Cardiac fibroblast (primary cell): ENCODE measurements at regions not wholly inside any gene's neighbourhood (a gene's known extent, or its start where the extent isn't known, plus 50 kb on each side); places are given as distances from the start of the nearest gene placed in this dataset.
A peak's percentile ranks its signal among the peaks of the same experiment; 100 is the strongest.

Experiments used
- DNase-seq, 2 donors: peaks; one replicate each; pipeline versions ENCODE4 v3.0.0 to v3.0.0-alpha.2; 2010; ENCODE audit warnings: low read depth in 2 of 2
- H3K4me3 ChIP-seq, 2 donors: replicated peaks in 1 of 2; 1 replicate in 1 of 2; 2 replicates in 1 of 2; pipeline ENCODE4 v1.5.1; 2011; ENCODE audit warnings: low read depth in 2 of 2, low read length in 2 of 2, mild to moderate bottlenecking in 2 of 2, moderate library complexity in 1 of 2
- CTCF ChIP-seq: IDR thresholded peaks from one replicate; pipeline ENCODE4 v1.5.1; 2011; ENCODE audit warnings: low read depth, mild to moderate bottlenecking, low read length, inconsistent platforms

- no peak for DNase-seq
- no peak overlapping the region for H3K4me3 ChIP-seq
Observed at GRCh38 chr22:48963405-48963804, 864.3 kb downstream of the BRD1 start.

DNA sequence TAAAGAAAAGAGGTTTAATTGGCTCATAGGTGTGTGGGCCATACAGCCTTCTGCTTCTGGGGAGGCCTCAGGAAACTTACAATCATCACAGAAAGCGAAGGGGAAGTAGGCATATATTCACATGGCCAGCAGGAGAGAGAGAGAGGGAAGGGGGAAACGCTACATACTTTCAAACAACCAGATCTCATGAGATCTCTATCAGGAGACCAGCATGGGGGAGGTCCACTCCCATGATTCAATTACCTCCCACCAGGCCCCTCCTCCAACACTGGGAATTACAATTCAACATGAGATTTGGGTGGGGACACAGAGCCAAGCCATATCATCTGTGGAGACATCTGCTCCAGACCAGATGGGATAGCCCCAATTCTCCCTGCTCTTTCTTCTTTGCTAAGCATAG, 866.0 kb downstream of the BRD1 start:
- no peak for DNase-seq
- no peak overlapping the region for H3K4me3 ChIP-seq
- no peak for TF ChIP-seq CTCF

More at GRCh38 chr22:48963405-48963804, 864.3 kb downstream of the BRD1 start:
- no peak for TF ChIP-seq CTCF

DNA sequence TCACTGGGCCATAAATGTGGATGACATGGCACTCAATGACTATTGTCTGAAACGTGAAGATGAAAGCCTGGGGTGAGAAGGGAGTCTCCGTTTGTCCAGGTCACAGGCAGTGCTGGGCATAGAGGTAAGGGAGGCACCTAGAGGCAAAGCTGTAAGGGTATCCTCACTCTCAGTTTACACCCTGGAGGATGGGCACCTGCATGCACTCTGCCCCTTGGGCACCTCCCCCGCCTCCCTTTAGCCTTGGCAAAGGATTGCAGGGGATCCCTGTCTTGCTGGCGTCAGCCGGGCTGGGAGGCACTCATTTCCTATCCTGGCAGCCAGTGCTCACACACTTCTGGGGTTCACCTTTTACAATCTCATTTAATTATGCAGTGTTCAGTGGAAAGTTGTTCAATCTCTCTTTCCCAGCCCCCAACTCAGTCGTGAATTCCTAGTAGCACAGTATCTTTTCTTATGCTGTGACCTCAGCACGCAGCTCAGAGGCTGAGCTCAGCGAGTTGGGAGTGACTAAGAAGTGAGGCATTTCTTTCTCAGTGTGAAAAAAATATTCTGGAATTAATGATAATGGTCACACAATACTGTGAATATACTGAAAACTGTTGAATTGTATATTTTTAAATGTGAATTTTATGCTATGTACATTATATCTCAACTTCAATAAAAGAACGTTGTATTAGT, 866.6 kb downstream of the BRD1 start:
- peak in 1 of 2 donors; percentile 1 for DNase-seq
- no peak overlapping the region for H3K4me3 ChIP-seq
- TF ChIP-seq CTCF, result no peak

DNA sequence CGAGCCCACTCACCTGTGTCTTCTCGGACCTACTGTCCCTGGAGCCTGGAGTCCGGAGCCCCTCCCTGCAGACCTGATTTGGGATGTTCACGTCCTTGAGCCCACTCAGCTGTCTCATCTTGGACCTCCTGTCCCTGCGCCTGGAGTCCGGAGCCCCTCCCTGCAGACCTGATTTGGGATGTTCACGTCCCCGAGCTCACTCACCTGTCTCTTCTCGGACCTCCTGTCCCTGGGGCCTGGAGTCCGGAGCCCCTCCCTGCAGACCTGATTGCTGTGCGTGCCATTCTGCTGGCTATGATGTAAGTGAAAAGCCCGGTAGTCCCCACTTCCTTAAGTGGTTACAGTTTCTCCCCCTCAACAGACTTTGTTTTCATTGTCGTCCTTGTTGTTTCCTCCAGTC, 867.1 kb downstream of the BRD1 start:
- H3K4me3 ChIP-seq, result no peak overlapping the region
- TF ChIP-seq CTCF, result no peak
- DNase-seq, result no peak

DNA sequence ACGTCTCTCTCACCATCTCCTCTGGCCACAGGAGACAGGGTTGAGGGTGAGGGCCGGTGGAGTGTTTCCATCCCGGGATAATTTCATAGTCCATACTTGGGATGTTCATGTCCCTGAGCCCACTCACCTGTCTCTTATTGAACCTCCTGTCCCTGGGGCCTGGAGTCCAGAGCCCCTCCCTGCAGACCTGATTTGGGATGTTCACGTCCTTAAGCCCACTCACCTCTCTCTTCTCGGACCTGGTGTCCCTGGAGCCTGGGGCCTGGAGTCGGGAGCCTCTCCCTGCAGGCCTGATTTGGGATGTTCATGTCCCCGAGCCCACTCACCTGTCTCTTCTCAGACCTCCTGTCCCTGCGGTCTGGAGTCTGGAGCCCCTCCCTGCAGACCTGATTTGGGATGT, 868.2 kb downstream of the BRD1 start:
- no peak for TF ChIP-seq CTCF
- no peak for DNase-seq
- H3K4me3 ChIP-seq, result no peak overlapping the region

- no peak for TF ChIP-seq CTCF
- DNase-seq, result no peak
- H3K4me3 ChIP-seq, result no peak overlapping the region
Observed at GRCh38 chr22:48957987-48958321, 869.7 kb downstream of the BRD1 start.
